Stromal cell of bone marrow (primary cell): ENCODE measurements at regions not wholly inside any gene's neighbourhood (a gene's known extent, or its start where the extent isn't known, plus 50 kb on each side); places are given as distances from the start of the nearest gene placed in this dataset.

ENCODE experiments used
- DNase-seq: peaks from one replicate; pipeline ENCODE4 v3.0.0-alpha.2; 2012; ENCODE audit warnings: low read depth

DNA sequence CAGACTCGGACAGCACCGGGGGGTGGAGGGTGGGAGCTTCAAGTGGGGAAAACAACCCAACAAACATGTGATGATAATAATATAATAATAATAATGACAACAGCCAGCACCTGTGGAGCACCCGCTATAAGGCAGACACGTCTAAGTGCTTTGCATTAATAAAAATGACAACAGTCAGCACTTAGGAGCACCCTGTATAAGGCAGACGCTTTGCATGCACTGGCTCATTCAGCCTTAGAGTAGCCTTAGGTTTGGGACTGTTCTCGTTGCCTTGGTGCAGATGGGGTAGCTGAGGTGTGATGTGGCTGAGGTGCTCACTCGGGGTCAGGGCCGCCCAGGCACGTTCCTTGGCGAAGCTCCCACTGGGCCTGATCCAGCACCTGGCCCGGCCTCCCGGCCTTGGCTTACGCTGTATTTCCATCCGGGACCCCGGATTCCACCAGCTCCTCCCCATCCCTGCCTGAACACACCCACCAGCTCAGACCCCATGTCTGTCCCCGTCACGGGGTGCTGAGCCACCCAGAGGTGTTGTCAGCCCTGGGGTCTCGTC is 144.0 kb upstream of the CIBAR2 start:
- no peak for DNase-seq

DNA sequence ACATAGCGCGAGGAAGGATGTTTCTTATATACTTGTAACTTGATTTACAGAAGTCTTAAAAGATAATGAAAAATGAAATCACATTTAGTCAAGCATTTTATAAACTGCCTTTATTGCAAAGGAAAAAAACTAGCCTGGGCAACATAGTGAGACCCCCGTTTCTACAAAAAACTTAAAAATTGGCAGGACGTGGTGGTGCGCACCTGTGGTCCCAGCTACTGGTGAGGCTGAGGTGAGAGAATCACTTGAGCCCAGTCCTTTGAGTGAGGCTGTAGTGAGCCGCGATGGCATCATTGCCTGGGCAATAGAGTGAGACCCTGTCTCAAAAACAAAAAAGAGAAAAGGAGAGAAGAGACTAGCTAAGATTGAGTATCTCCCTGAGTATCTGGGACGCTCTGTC is 145.2 kb upstream of the CIBAR2 start:
- no peak for DNase-seq

DNA sequence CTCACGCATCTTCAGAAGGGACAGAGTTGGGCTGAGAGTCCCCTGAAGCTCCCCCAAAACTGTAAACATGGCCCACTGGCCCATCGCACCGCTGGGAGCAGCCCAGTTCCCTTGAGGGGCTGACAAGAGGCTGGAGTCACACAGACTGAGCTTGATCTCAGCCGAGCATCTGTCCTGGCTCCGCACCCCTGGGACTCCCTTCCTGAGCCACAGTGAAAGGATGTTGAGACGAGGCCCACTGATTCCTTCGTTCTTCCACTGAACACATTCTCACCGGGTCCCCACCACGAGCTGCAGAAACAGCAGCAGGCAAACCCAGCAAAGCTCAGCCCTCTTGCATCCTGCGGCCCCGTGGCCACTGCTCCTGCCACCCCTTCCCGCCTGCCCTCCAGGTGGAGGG is 145.9 kb upstream of the CIBAR2 start:
- DNase-seq = no peak

DNA sequence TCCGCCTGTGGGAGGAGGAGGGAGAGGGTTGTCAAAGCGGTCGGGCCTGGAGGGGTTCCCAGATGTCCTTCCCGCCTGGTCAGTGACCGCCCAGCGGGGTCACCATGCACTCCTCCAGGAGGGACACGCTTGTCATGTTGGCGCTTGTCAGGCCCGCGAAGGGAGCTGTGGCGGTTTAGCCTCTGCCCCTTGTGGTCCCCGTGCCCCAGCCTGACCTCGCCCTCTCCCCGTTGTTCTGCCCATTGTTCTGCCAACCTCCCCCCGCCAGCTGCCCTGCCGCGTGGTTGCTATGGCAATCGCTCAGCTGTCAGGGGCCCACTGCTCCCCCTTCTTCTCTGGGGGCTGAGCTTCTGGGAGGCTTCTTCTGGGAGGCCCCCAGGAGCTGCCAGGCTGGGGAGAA is 146.4 kb upstream of the CIBAR2 start:
- DNase-seq = no peak

DNA sequence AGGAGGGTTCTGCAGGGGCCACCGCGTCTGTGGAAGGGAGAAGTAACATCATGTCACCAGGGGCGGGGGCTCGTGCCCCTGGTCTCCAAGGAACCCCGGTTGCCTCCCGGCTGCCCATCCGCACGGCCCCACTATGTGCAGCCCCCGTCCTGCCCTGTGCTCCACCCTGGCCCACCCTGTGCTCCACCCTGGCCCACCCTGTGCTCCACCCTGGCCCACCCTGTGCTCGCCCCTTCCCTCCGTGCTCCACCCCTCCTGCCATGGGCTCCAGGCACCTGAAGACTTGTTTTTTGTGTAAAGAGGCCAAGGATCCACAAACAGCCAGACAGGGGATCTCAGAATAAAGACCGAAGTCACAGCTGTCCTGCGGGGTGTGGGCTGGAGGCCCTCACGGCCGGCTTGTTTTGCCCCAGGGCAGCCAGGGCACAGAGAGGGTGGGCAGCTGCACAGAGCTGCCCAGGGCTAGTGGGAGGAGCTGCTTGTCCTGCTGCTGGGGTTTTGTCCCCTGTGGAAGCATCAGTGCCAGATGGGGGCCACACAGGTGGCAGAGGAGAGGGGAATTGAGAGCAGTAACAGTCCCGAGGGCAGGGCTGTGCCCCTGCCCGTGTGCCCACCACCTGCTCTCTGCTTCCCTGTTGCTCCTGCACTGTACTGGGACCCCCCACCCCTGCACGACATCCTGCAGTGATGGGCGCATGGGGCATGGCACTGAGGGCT is 147.0 kb upstream of the CIBAR2 start:
- no peak for DNase-seq

DNA sequence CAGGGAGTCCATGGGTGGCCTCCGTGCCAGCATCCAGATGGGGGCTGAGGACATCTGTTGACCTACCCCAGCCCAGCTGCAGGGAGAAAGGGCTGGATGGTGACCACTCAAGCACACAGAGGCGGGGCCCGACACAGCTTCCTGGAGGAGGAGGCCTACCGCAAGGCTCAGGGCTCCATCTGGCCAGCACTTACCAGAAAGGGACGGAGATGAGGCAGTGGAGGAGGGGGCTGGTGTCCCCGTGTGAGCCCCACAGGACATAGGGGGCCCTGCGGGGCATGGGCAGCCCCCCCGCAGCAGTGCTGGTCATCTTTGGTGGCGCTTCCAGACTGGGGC is 147.5 kb upstream of the CIBAR2 start:
- DNase-seq = no peak

DNA sequence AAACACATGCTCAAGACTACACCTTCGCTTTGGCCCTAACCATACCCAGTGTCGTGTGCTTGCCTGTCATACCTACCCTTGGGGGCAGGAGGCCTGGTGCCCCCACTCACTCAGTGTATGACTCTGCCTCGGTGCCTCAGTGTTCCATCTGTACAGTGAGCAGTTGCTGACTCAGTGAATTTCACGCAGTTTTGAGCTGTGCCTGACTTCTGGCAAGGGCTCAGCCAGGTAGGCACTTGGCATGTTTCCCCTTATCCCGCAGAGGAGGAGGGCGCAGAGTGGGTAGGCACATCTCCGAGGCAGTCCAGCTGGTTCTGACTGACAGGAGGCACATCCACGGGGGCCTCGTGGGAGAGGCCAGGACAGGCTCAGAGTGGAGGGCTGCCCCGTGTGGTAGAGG is 148.9 kb upstream of the CIBAR2 start:
- no peak for DNase-seq

DNA sequence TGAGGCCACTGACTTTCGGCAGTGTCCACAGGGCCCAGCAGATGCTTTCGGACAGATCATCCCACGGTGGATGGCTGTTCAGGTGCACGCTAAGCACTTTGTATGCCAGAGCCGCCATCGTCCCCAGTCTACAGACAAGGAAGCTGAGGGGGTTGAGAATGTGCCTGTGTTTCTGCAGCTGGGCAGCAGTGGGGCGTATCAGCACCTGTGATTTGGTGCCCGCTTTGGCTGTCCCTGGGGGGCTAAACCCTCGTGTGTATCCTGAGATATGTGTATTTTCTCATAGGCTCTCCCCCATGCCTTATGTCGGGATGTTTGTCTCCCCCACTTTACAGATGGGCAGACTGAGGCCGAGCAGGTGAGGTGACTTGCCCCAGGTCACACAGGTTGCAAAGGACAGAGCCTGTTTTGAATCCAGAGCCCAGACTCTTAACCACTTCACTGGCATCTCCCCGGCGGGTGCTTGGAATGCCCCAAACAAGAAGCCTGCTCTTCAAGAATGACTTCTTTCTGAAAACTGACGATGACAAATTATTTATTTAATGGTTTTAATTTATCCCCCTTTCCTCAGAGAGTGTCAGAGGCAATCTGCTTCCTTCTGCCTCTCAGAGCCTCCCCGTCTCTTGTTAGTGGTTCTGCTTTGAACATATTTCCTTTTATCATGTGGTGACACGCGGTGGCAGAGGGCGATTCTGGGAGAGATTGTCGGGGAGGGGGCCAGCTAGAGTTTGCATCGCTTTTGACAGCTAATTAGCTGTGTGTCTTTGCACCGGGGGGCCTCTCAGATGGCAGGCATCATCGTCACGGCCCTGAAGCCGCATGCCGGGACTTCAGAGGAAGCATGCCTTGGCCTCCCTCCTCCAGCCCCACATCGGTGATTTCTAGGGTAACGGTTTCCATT is 149.6 kb upstream of the CIBAR2 start:
- DNase-seq = no peak

DNA sequence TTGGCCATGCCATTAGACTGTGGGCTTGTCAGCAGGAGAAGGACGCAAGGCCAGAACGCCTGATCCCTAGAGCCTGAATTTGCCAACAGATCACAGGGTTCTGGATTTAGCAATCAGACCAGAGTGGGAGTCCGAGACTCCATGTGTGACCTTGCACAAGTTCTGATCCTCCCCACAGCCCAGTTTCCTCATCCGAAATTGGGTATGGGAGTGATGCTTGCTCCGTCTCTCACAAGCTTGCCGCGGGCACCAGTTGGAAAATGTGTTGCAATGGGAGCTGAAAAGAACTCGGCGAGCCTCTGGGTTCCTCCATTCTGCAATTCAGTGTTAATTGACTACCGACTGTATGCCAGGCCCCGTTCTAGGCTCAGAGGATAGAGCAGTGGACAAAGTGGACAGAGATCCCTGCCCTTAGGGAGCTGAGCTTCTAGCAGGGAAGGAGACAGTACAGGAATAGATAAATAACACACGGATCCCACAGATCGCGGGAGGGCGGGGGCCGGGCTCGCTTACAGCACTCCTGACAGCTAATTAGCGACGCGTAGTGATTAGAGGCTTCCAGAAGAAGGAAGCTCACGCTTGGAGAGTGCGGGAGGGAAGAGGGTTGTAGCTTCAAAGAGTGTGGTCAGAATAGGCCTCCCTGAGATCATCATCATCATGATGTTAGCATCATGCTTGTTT is 150.4 kb upstream of the CIBAR2 start:
- no peak for DNase-seq

DNA sequence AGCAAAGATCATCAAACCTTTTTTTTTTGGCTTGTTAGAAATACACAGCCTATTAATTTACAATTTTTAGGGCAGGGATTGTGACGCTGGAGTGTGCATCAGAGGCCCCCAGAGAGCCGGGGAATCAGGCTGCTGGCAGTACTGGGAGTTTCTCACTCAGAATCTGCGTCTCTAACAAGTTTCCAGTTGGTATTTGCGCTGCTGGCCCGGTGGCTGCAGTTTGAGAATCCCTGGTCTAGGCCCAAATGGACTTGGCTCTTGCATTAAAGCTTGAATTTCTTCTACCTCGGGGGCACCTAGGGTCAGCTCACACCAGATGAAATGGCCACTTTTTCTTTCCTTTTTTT is 150.9 kb upstream of the CIBAR2 start:
- DNase-seq = no peak

DNA sequence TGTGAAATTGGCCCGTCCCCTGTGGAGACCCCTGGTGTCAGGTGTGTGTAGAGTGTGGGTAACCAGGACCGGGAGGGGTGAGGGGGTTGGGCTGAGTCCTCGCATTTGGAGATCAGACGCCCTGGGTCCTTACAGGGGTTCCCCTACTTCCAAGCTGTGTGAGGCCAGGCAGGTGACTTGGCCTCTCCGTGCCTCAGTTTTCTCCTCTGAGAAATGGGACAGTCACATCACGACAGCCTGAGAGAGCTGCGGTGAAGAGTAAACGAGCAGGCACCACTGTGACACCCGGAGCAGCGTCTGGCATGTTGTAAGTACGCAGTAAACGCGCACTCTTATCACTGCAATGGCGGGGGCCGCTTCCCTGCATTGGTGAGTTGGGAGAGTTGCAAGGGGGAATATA is 152.5 kb upstream of the CIBAR2 start:
- DNase-seq = no peak

DNA sequence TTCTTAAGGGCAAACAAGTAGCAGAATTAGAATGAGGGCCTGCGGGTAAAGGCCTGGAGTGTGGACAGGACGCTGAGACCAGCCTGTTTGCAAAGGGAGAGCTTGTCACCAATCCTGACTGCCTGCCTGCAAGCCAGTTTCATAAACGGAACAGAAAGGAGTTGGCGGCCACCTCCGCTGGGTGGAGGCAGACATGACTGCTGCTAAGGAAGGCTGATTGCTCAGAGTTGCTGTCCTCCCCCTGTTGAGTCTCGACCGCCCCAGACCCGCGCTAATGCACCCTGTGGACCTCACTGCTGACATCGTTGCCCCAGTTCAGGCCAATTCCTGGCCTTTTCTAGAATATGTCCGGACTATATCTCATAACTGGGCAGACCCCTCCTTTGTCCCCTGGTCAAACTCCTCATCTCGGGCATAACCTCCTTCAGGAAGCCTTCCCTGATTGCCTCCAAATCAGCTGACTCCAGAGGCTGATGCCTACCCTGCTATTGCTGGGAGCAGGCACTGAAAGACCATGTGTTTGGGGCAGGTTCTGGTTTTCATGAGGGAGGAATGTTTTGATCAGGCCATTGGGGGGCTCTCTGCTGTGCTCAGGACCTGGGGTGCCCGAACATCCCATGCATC is 153.0 kb upstream of the CIBAR2 start:
- DNase-seq = no peak

DNA sequence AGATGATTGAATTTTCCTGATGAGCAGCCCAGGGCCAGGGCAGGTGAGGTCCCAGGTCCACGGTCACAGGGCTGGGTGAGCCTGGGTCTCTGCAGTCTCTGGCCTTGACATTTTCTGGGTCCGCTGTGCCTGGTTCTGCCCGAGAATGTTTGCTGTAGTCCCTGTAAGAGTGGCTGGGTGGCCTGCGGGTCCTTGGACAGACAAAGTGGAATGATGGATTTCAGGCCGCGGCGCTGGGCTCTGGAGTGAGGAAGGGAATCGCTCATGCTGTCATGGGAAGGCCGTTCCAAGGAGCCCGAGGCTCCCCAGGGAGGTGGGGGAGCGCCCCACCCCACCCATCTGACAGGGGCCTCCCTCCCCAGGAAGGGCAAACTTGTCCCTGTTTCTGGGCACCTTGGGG is 153.5 kb upstream of the CIBAR2 start:
- no peak for DNase-seq

DNA sequence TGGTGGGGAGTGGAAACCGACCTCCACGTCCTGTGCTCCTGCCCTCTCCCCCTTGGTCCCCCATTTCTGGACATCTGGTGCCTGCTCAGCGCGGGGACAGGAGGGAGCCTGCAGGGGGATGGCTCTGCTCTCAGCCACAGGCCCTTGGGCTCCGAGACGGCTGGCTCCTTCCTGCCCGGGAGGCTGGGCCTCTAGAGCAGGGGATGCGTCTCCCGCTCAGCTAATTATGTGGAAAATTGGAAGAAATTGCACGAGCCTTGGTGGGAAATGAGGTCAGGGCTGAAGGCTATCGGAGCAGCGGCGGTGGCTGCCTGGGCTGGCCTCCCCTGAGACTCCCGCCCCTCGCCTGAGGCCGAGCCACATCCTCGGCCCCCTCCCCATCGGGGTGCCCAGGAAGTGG is 154.6 kb upstream of the CIBAR2 start:
- DNase-seq = no peak

DNA sequence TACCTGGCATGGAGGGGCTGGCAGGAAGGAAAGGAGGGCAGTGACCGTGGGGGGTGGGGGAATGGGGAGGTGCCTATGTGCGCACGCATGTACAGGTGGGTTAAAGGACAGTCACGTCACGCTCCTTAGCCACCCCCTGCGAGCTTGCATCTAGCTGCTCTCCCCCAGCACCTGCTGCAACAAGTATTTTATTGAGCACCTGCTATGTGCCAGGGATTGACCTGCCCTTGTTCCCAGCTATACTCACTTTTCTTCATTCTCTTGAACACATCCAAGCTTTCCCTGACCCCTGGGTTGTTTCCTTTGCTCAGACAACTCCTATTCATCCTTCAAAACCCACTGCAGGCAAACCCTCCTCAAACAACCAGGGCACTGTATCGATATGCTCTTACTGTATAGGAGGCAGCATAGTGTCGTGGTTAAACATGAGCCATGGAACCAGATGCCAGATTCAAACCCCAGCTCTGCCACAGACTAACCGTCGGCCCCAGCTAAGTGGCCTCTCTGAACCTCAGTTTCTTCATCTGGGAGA is 155.2 kb upstream of the CIBAR2 start:
- no peak for DNase-seq

DNA sequence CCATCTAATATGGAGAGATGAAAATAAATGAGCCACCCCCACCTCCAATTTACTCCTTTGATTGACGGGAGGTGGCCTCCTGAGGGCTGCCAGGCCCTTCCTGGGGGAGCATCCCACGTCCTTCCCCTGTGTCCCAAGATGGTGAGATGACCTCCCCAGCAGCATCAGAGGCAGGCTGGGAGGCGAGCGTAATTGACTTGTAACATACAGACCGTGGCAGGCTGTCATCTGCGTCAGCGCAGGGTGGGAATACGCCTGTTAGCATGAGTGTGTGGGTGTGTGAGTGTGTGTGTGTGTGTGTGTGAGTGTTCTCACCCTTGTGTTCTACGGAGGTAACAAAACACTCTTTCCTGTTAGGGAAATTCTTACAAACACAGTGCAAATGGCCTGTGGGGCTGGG is 156.9 kb upstream of the CIBAR2 start:
- no peak for DNase-seq

DNA sequence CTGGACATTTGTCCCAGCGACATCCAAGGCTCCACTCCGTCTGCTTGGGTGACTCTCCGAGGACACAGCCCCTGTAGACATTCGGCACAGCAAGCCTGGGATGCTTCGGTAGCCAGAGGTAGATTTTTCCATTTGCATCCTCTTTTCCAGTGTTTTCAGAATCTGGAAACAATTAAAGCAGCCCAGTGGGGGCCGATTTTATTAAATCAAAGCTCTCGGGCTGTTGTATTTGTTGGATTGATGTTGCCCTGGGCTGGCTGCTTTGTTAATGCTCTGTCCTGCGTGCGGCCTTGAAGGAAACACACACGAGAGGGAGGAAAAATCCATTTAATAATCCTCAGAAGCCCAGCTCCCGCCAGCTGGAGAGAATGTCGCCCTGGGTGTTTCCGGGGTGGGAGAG is 158.1 kb upstream of the CIBAR2 start:
- DNase-seq = no peak

DNA sequence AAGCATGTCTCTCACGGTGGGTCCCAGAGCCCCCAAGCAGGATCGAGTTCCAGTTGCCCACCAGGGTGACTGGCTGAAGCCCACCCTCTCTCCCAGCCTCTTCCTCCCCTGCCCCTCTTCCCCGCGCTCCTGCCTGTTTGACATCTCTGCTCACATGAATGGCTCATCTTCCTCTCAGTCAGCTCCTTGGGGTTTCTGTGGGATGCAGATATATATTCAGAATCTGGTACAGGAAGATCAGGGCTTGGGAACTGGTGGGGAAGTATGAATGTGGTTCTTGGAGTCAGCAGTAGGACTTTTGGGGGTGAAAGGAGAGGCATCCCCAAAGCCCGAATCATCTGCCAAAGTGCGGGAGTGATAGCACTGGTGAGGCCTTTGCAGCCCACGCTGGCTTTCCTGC is 158.9 kb upstream of the CIBAR2 start:
- DNase-seq = no peak

DNA sequence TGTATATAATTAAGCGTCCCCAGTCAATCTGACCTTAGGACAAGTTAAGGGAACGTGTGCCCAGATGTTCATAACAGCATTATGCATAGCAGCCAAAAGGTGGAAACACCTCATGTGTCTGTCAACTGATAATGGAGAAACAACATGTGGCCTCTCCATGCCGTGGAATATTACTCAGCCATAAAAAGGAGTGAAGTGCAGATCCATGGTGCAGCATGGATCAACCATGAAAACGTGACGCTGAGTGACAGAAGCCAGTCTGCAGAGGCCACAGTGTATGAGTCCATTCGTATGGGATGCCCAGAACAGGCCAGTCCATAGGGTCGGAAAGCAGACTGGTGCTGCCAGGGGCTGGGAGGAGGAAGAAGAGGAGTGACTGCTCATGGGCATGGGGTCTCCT is 161.0 kb upstream of the CIBAR2 start:
- no peak for DNase-seq

DNA sequence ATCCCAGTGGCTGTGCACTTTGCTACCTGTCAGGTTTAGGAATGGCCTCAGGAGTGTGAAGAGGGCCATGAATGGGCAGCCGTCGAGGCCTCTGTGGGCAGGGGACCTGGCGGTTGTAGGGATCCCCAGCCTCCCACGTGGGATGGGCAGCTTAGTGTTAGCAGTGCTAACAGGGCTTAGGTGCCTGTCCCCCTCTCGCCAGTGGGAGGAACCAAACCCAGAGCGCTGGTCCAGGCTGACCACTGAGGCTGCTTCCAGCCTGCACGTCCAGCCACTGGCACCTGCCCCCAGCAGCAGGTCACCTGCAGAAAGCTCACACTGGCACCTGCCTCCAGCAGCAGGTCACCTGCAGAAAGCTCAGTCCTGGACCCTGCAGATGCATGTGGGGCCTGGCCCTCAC is 162.2 kb upstream of the CIBAR2 start:
- no peak for DNase-seq

DNA sequence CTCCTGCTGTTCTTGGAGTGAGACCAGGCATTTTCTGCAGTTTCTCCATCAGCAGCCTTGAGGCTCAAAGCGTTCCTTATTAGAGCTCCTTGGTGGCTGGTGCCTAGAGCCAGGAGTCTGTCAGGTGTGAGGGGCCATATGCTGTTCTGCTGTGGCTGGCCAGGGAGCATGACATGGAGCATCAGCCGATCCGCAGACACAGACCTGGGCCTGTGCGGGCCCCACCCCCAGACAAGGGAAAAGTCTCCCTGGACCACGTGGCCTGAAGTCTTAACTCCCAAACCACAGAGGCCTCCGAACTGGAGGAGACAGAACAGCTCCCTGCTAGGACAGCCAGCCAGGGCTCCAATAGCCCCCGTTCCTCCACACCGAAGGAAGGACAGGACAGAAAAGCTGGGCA is 162.7 kb upstream of the CIBAR2 start:
- DNase-seq = no peak

DNA sequence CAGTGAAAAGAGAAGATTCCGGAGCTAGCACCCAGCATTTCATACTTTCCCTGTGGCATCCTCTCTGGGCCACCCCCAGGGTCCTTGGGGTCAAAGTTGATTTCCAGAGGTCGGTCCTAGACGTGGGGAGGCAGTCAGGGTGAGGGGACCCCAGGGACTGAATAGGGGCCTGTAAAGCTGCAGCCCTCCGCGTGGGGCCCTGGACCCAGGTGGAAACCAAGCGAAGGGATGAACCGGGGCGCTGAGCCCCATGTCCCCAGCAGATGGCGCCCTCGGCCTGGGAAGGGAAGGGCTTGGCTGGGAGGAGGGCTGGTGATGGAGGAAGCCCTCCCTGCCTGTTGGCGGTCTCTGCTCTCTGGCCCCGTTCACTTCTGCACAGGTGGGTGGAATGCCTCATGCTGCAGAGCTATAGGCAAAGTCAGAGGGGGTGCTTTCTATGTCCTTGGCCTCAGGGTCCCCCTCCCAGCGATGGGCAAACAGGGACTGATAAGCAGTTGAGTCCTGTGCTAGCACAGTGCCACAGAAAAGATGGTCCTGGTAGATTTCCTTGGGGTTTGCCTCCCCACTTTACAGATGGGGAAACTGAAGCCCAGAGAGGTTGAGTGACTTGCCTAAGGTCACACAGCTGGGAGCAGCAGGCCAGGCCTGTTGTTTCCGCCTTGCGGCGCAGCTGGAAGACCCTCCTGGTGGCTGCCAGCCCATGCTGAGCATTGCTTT is 163.4 kb upstream of the CIBAR2 start:
- no peak for DNase-seq
